ENCODE measurements at regions not wholly inside any gene's neighbourhood (a gene's known extent, or its start where the extent isn't known, plus 50 kb on each side); places are given as distances from the start of the nearest gene placed in this dataset.
A peak's percentile ranks its signal among the peaks of the same experiment; 100 is the strongest.
"Not testable (repeated sequence)": the region's sequence is repeated elsewhere in the genome, so short reads cannot be mapped to it uniquely, and the experiment has no call there.

GRCh38 chr4:162497564-162498167 lies 333.9 kb upstream of the FSTL5 start:
- TF ChIP-seq MAX (IDR thresholded peaks at IDR 0.05; ENCODE audit: low read depth, low read length), result no peak
- peak; percentile 43 for TF ChIP-seq CTCF (IDR thresholded peaks at IDR 0.05; ENCODE audit: low read depth, low read length)
- no peak overlapping the region for H3K4me3 ChIP-seq (ENCODE audit: low read depth, low read length)
- DNase-seq (ENCODE audit: low read depth), result peak; percentile 59

- DNase-seq (ENCODE audit: low read depth), result no peak
- no peak overlapping the region for H3K4me3 ChIP-seq (ENCODE audit: low read depth, low read length)
- TF ChIP-seq CTCF (IDR thresholded peaks at IDR 0.05; ENCODE audit: low read depth, low read length), result no peak
- TF ChIP-seq MAX (IDR thresholded peaks at IDR 0.05; ENCODE audit: low read depth, low read length), result no peak
- TF ChIP-seq MYC (IDR thresholded peaks at IDR 0.05; ENCODE audit: low read depth, low read length), result no peak
- TF ChIP-seq POLR2A (IDR thresholded peaks at IDR 0.05; ENCODE audit: extremely low read depth, insufficient read length), result no peak
Measured at GRCh38 chr4:162494935-162495334, 331.1 kb upstream of the FSTL5 start.

GRCh38 chr4:162485486-162485885 lies 321.7 kb upstream of the FSTL5 start:
- no peak overlapping the region for H3K4me3 ChIP-seq (ENCODE audit: low read depth, low read length)
- DNase-seq (ENCODE audit: low read depth), result no peak
- TF ChIP-seq MYC (IDR thresholded peaks at IDR 0.05; ENCODE audit: low read depth, low read length), result no peak
- no peak for TF ChIP-seq MAX (IDR thresholded peaks at IDR 0.05; ENCODE audit: low read depth, low read length)
- TF ChIP-seq POLR2A (IDR thresholded peaks at IDR 0.05; ENCODE audit: extremely low read depth, insufficient read length), result no peak
- no peak for TF ChIP-seq CTCF (IDR thresholded peaks at IDR 0.05; ENCODE audit: low read depth, low read length)

GRCh38 chr4:162475246-162475645 lies 311.4 kb upstream of the FSTL5 start:
- TF ChIP-seq MYC (IDR thresholded peaks at IDR 0.05; ENCODE audit: low read depth, low read length) (no peak), MAX (IDR thresholded peaks at IDR 0.05; ENCODE audit: low read depth, low read length) (no peak), CTCF (IDR thresholded peaks at IDR 0.05; ENCODE audit: low read depth, low read length) (no peak)

GRCh38 chr4:162469977-162470376 lies 306.2 kb upstream of the FSTL5 start:
- TF ChIP-seq POLR2A (IDR thresholded peaks at IDR 0.05; ENCODE audit: extremely low read depth, insufficient read length) (no peak), CTCF (IDR thresholded peaks at IDR 0.05; ENCODE audit: low read depth, low read length) (no peak), MAX (IDR thresholded peaks at IDR 0.05; ENCODE audit: low read depth, low read length) (no peak), MYC (IDR thresholded peaks at IDR 0.05; ENCODE audit: low read depth, low read length) (no peak)
- no peak for DNase-seq (ENCODE audit: low read depth)
- no peak overlapping the region for H3K4me3 ChIP-seq (ENCODE audit: low read depth, low read length)

More at GRCh38 chr4:162475246-162475645, 311.4 kb upstream of the FSTL5 start:
- H3K4me3 ChIP-seq (ENCODE audit: low read depth, low read length), result no peak overlapping the region
- no peak for DNase-seq (ENCODE audit: low read depth)

- not testable (repeated sequence) for DNase-seq (ENCODE audit: low read depth); H3K4me3 ChIP-seq (ENCODE audit: low read depth, low read length)
Measured at GRCh38 chr4:162465356-162465755, 301.6 kb upstream of the FSTL5 start.

All from NB4 (cell line).